Fibroblast of mammary gland (primary cell): ENCODE measurements at regions not wholly inside any gene's neighbourhood (a gene's known extent, or its start where the extent isn't known, plus 50 kb on each side); places are given as distances from the start of the nearest gene placed in this dataset.
A peak's percentile ranks its signal among the peaks of the same experiment; 100 is the strongest.

ENCODE experiments used
- DNase-seq: peaks from one replicate; pipeline ENCODE4 v3.0.0-alpha.2; 2010; ENCODE audit warnings: low read depth
- H3K4me3 ChIP-seq: 2 replicates; pipeline ENCODE4 v1.5.1; 2011; ENCODE audit warnings: low read depth, mild to moderate bottlenecking, low read length, moderate library complexity; ENCODE audit not compliant: control insufficient read depth
- CTCF ChIP-seq: conservative IDR thresholded peaks from 2 replicates; pipeline ENCODE4 v1.5.1; 2011; ENCODE audit warnings: low read depth, low read length, inconsistent platforms; ENCODE audit not compliant: control insufficient read depth, insufficient read depth

- no peak overlapping the region for H3K4me3 ChIP-seq
- no peak for DNase-seq
- TF ChIP-seq CTCF = no peak
These were observed 215.4 kb downstream of the HDGFL1 start for GRCh38 chr6:22784601-22785410.

- H3K4me3 ChIP-seq = no peak overlapping the region
- no peak for TF ChIP-seq CTCF
These were observed 218.7 kb downstream of the HDGFL1 start for GRCh38 chr6:22788038-22788437.

GRCh38 chr6:22789315-22789714, 219.9 kb downstream of the HDGFL1 start:
- no peak for DNase-seq
- H3K4me3 ChIP-seq = no peak overlapping the region
- TF ChIP-seq CTCF = no peak

More at GRCh38 chr6:22788038-22788437, 218.7 kb downstream of the HDGFL1 start:
- DNase-seq = no peak

GRCh38 chr6:22794844-22795243, 225.5 kb downstream of the HDGFL1 start:
- TF ChIP-seq CTCF = no peak

GRCh38 chr6:22800451-22800850, 231.1 kb downstream of the HDGFL1 start:
- no peak for DNase-seq
- no peak for TF ChIP-seq CTCF

More at GRCh38 chr6:22794844-22795243, 225.5 kb downstream of the HDGFL1 start:
- no peak for DNase-seq
- no peak overlapping the region for H3K4me3 ChIP-seq

GRCh38 chr6:22801831-22802230, 232.5 kb downstream of the HDGFL1 start:
- TF ChIP-seq CTCF = no peak
- no peak overlapping the region for H3K4me3 ChIP-seq
- peak; percentile 42 for DNase-seq

More at GRCh38 chr6:22800451-22800850, 231.1 kb downstream of the HDGFL1 start:
- no peak overlapping the region for H3K4me3 ChIP-seq
